ENCODE measurements at regions not wholly inside any gene's neighbourhood (a gene's known extent, or its start where the extent isn't known, plus 50 kb on each side); places are given as distances from the start of the nearest gene placed in this dataset.

DNA sequence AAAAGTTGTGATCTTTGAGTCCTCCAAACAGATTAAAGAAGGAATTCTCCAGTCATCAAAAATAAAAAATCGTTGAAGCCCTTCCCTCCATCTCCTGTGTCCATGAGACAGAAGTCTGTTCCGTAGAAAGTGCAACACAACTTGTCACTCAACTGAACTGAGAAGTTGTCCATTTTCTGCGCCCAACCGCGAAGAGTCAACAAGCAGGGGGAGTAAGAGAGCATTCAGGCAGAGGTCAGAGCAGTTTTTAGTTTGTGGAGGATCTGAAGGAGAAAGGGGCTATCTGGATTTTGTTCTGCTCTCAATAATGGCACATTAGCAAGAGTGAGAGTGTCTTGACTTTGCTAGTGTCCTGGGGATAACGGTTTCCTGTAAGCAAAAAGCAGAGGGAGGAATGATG lies 303.9 kb downstream of the ICE1 start:
- DNase-seq (ENCODE audit: low spot score), result no peak
- H3K36me3 ChIP-seq (ENCODE audit: low read depth), result no peaks in the 10 kb centered on the region
- peaks cover 7% of the 10 kb centered on the region for H3K4me1 ChIP-seq (ENCODE audit: insufficient read depth, poor library complexity, severe bottlenecking)
- no peak overlapping the region for H3K27ac ChIP-seq (ENCODE audit: poor library complexity, severe bottlenecking)
- TF ChIP-seq, protein P1, sequence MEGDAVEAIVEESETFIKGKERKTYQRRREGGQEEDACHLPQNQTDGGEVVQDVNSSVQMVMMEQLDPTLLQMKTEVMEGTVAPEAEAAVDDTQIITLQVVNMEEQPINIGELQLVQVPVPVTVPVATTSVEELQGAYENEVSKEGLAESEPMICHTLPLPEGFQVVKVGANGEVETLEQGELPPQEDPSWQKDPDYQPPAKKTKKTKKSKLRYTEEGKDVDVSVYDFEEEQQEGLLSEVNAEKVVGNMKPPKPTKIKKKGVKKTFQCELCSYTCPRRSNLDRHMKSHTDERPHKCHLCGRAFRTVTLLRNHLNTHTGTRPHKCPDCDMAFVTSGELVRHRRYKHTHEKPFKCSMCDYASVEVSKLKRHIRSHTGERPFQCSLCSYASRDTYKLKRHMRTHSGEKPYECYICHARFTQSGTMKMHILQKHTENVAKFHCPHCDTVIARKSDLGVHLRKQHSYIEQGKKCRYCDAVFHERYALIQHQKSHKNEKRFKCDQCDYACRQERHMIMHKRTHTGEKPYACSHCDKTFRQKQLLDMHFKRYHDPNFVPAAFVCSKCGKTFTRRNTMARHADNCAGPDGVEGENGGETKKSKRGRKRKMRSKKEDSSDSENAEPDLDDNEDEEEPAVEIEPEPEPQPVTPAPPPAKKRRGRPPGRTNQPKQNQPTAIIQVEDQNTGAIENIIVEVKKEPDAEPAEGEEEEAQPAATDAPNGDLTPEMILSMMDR (IDR thresholded peaks at IDR 0.05; ENCODE audit: poor library complexity, severe bottlenecking), result no peak
- H3K4me3 ChIP-seq (ENCODE audit: severe bottlenecking), result no peak overlapping the region
- peaks cover 13% of the 10 kb centered on the region for H3K27me3 ChIP-seq (ENCODE audit: insufficient read depth, poor library complexity, severe bottlenecking)
- ATAC-seq (ENCODE audit: low read depth), result no peak
- no peaks in the 10 kb centered on the region for H3K9me3 ChIP-seq (ENCODE audit: severe bottlenecking)

DNA sequence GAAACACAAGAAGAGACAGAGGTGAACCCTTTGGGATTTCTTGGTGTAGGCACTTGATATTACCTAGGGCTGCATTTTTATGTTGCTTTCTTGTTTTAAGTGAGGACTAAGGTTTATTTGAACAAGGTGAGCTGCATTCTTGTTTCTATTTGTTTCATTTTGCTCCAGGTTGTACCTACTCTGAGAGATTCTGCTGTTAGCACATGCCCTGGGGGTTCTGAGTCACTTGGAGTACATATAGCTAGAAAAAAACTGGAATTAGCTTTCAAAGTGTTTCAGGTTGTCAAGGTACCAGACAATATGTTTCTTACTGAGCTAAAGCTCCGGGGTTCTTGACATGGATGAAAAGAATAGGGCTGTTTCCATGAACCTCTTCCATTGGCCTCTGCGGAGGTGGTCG lies 299.4 kb downstream of the ICE1 start:
- Histone ChIP-seq H3K27ac (ENCODE audit: poor library complexity, severe bottlenecking) (no peak overlapping the region), H3K27me3 (ENCODE audit: insufficient read depth, poor library complexity, severe bottlenecking) (peaks cover 11% of the 10 kb centered on the region), H3K4me1 (ENCODE audit: insufficient read depth, poor library complexity, severe bottlenecking) (peaks cover 7% of the 10 kb centered on the region), H3K36me3 (ENCODE audit: low read depth) (no peaks in the 10 kb centered on the region), H3K4me3 (ENCODE audit: severe bottlenecking) (no peak overlapping the region), H3K9me3 (ENCODE audit: severe bottlenecking) (no peaks in the 10 kb centered on the region)
- DNase-seq (ENCODE audit: low spot score) (no peak), ATAC-seq (ENCODE audit: low read depth) (peak; percentile 91)
- TF ChIP-seq, protein P1 (IDR thresholded peaks at IDR 0.05; ENCODE audit: poor library complexity, severe bottlenecking), result no peak

DNA sequence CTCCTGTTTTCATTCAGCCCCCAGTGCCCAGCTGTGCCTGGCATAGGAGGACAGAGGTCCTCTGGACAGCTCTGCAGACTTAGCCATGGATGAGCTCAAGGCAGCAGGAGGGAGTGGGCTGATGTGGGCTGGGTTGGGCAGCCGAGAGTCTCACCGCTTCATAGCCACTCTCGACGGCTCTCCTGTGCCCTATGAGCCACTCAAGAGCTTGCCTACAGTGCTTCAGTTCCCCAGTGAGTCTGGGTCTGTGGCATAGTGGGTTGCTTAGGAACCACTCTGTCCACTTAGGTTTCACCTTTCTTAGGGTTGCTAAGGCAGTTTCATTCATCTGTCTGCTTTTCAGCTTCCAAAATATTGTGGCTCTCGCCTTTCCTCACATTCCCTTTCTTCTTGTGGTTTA lies 296.8 kb downstream of the ICE1 start:
- DNase-seq (ENCODE audit: low spot score), result no peak
- H3K4me3 ChIP-seq (ENCODE audit: severe bottlenecking), result no peak overlapping the region
- TF ChIP-seq, protein P1 (IDR thresholded peaks at IDR 0.05; ENCODE audit: poor library complexity, severe bottlenecking), result no peak

DNA sequence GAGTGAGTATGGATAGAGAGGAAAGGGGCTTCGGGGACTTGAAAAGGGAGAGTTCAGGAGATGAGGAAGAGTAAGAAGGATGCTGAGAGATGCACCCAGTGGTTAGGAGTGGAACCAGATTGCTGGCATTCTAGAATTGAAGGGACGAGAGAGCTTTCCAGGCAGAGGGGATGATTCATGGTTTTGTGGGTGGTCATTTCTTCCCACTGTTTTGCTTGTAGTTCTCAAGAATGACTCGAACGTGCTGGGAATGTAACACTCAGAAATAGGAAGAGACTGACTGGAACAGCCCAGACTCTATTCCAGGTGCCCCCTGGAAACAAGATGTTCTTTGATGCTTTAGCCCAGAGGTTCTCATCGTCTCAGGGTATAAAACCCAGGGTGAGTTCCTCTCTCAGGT lies 294.2 kb downstream of the ICE1 start:
- Histone ChIP-seq H3K36me3 (ENCODE audit: low read depth) (no peaks in the 10 kb centered on the region), H3K4me3 (ENCODE audit: severe bottlenecking) (no peak overlapping the region), H3K9me3 (ENCODE audit: severe bottlenecking) (no peaks in the 10 kb centered on the region), H3K27ac (ENCODE audit: poor library complexity, severe bottlenecking) (no peak overlapping the region), H3K27me3 (ENCODE audit: insufficient read depth, poor library complexity, severe bottlenecking) (peaks cover 4% of the 10 kb centered on the region), H3K4me1 (ENCODE audit: insufficient read depth, poor library complexity, severe bottlenecking) (peaks cover 1% of the 10 kb centered on the region)
- ATAC-seq (ENCODE audit: low read depth) (peak; percentile 51; the same call in 2 of the 3 replicates), DNase-seq (ENCODE audit: low spot score) (no peak)
- TF ChIP-seq, protein P1 (IDR thresholded peaks at IDR 0.05; ENCODE audit: poor library complexity, severe bottlenecking), result no peak

More for the DNA sequence above, 296.8 kb downstream of the ICE1 start:
- no peaks in the 10 kb centered on the region for H3K36me3 ChIP-seq (ENCODE audit: low read depth)
- no peak overlapping the region for H3K27ac ChIP-seq (ENCODE audit: poor library complexity, severe bottlenecking)
- H3K27me3 ChIP-seq (ENCODE audit: insufficient read depth, poor library complexity, severe bottlenecking), result no peaks in the 10 kb centered on the region
- peaks cover 7% of the 10 kb centered on the region for H3K4me1 ChIP-seq (ENCODE audit: insufficient read depth, poor library complexity, severe bottlenecking)
- no peak for ATAC-seq (ENCODE audit: low read depth)
- no peaks in the 10 kb centered on the region for H3K9me3 ChIP-seq (ENCODE audit: severe bottlenecking)

DNA sequence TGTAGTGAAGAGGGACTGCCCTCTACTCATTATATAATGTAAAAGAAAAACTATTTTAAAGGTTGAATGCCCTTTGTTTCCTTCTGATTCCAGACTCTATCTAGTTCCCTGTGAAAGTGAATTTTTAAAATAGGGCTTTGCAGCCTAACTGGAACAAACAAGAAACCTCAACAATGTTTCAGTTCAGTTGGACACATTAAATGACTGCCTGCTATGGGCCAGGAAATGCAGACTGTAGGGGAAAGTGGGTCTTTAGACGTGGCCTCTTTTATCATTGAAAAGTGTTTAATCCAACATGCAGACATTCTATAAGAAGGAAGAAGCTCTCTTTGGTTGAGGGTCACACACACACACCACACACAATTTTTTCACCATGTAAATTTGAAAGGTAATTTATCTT lies 289.1 kb downstream of the ICE1 start:
- Histone ChIP-seq H3K4me1 (ENCODE audit: insufficient read depth, poor library complexity, severe bottlenecking) (no peaks in the 10 kb centered on the region), H3K27ac (ENCODE audit: poor library complexity, severe bottlenecking) (no peak overlapping the region), H3K27me3 (ENCODE audit: insufficient read depth, poor library complexity, severe bottlenecking) (peaks cover 15% of the 10 kb centered on the region), H3K36me3 (ENCODE audit: low read depth) (no peaks in the 10 kb centered on the region), H3K4me3 (ENCODE audit: severe bottlenecking) (no peak overlapping the region), H3K9me3 (ENCODE audit: severe bottlenecking) (no peaks in the 10 kb centered on the region)
- no peak for DNase-seq (ENCODE audit: low spot score)
- ATAC-seq (ENCODE audit: low read depth), result no peak
- TF ChIP-seq, protein P1 (IDR thresholded peaks at IDR 0.05; ENCODE audit: poor library complexity, severe bottlenecking), result no peak
